Sigmoid colon (tissue), 6 donors: ENCODE measurements at regions not wholly inside any gene's neighbourhood (a gene's known extent, or its start where the extent isn't known, plus 50 kb on each side); places are given as distances from the start of the nearest gene placed in this dataset.
"Not testable (repeated sequence)": the region's sequence is repeated elsewhere in the genome, so short reads cannot be mapped to it uniquely, and the experiment has no call there.

Experiments
- DNase-seq: peaks from one replicate; pipeline ENCODE4 v3.0.0-alpha.2; 2019
- H3K27ac ChIP-seq, 4 donors: fragments of 200-600 bp; sonication (generic); one replicate each; pipeline ENCODE4 v1.5.1; 2016 to 2019; ENCODE audit warnings: mild to moderate bottlenecking in 1 of 4
- H3K27me3 ChIP-seq, 3 donors: fragments of 200-600 bp; sonication (generic); one replicate each; pipeline ENCODE4 v1.5.1; 2019; ENCODE audit warnings: mild to moderate bottlenecking in 1 of 3
- H3K36me3 ChIP-seq, 4 donors: fragments of 200-600 bp; sonication (generic); one replicate each; pipeline ENCODE4 v1.5.1; 2016 to 2019
- H3K4me1 ChIP-seq, 4 donors: fragments of 200-600 bp; sonication (generic); one replicate each; pipeline ENCODE4 v1.5.1; 2017 to 2019
- H3K4me3 ChIP-seq, 4 donors: fragments of 200-600 bp; sonication (generic); one replicate each; pipeline ENCODE4 v1.5.1; 2017 to 2019; ENCODE audit warnings: mild to moderate bottlenecking in 2 of 4, moderate library complexity in 1 of 4
- H3K9me3 ChIP-seq, 4 donors: fragments of 200-600 bp in 3 of 4; sonication (generic) in 3 of 4; one replicate each; pipeline versions ENCODE4 v1.5.1 to v1.6.1; 2013 to 2019
- CTCF ChIP-seq, 4 experiments: fragments of 450-650 bp in 3 of 4; fragments of 200-600 bp in 1 of 4; IDR thresholded peaks; one replicate each; pipeline ENCODE4 v1.5.1; 2016 to 2019; ENCODE audit warnings: antibody characterized with exemption in 4 of 4, mild to moderate bottlenecking in 3 of 4, moderate library complexity in 2 of 4
- EP300 ChIP-seq, 4 donors: sonication (generic); formaldehyde crosslinking; IDR thresholded peaks; one replicate each; pipeline ENCODE4 v1.6.1; 2017; ENCODE audit warnings: antibody characterized with exemption in 4 of 4
- POLR2A ChIP-seq, 2 donors: fragments of 450-650 bp; IDR thresholded peaks; one replicate each; pipeline ENCODE4 v1.6.1; 2016; ENCODE audit warnings: antibody characterized with exemption in 2 of 2, mild to moderate bottlenecking in 2 of 2, moderate library complexity in 2 of 2
- POLR2AphosphoS5 ChIP-seq, 4 donors: sonication (generic); formaldehyde crosslinking; IDR thresholded peaks; one replicate each; pipeline ENCODE4 v1.6.1; 2017; ENCODE audit warnings: antibody characterized with exemption in 4 of 4
- WGBS, 2 donors: extraction: QIAGEN DNeasy Blood & Tissue Kit; methylation state at CpG; one replicate each; pipeline ENCODE4 v1.1.7; 2013; 5-methylcytosine and 5-hydroxymethylcytosine counted together
- intact Hi-C: fragments of 100-400 bp; cut with DNase I; formaldehyde crosslinking; loops from one replicate; pipeline ENCODE4 v1.15.1; 2023
- donor health status: healthy with polysubstance abuse.
- donor health status: healthy.

- no peak for DNase-seq
- no peaks in the 10 kb centered on the region for H3K36me3 ChIP-seq
- intact Hi-C loops = no loop called here
- no peaks in the 10 kb centered on the region for H3K9me3 ChIP-seq
- TF ChIP-seq POLR2A (IDR thresholded peaks at IDR 0.05) (no peak), EP300 (IDR thresholded peaks at IDR 0.05) (no peak), POLR2AphosphoS5 (IDR thresholded peaks at IDR 0.05) (no peak), CTCF (IDR thresholded peaks at IDR 0.05) (no peak)
- H3K27ac ChIP-seq = no peak overlapping the region
- WGBS, 2 donors = 16 to 66% methylated on average over 5 of the region's 5 CpGs
- no peak overlapping the region for H3K4me3 ChIP-seq
- H3K4me1 ChIP-seq = no peaks in the 10 kb centered on the region
- no peaks in the 10 kb centered on the region for H3K27me3 ChIP-seq
Measured at GRCh38 chr3:31203960-31204795, 309.7 kb upstream of the GADL1 start.

DNA sequence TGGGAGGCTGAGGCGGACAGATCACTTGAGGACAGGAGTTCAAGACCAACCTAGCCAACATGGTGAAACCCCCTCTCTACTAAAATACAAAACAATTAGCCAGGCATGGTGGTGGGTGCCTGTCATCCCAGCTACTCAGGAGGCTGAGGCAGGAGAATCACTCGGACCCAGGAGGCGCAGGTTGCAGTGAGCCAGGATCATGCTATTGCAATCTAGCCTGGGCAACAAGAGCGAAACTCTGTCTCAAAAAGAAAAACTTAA lies 310.3 kb upstream of the GADL1 start:
- H3K36me3 ChIP-seq, H3K9me3 ChIP-seq, H3K4me3 ChIP-seq, H3K27ac ChIP-seq, DNase-seq, H3K4me1 ChIP-seq, H3K27me3 ChIP-seq, intact Hi-C loops: not testable (repeated sequence)
- WGBS, 2 donors = 67 to 88% methylated on average over 4 of the region's 4 CpGs

DNA sequence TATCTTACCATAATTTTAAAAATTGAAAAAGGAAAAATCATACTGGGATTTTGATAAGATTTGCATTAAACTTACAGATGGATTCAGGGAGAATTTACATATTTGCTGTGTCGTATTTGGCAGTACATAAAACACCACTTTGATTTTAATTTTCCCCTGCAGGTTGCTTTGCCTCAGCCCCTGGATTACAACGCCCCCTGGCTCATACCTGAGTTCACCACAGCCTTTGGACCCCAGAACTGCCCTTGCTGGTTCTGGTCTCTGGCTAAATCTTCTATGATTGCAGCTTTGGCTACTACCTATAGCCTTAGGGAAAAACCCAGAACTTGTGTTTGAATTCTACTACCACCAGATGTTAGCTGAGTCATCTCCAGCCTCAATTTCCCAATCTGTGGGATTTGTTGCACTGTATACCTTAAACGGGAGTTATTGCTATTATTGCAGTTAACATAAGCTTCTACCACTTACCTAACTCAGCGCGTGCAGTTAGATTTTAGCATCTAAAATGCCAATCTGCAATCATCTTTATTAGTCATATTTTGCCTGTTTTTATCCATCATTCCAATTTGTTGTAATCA lies 315.7 kb upstream of the GADL1 start:
- Histone ChIP-seq H3K36me3 (no peaks in the 10 kb centered on the region), H3K9me3 (no peaks in the 10 kb centered on the region), H3K4me1 (no peaks in the 10 kb centered on the region), H3K27ac (no peak overlapping the region), H3K27me3 (no peaks in the 10 kb centered on the region), H3K4me3 (no peak overlapping the region)
- DNase-seq = no peak
- TF ChIP-seq POLR2AphosphoS5 (IDR thresholded peaks at IDR 0.05) (no peak), CTCF (IDR thresholded peaks at IDR 0.05) (no peak), POLR2A (IDR thresholded peaks at IDR 0.05) (no peak), EP300 (IDR thresholded peaks at IDR 0.05) (no peak)
- intact Hi-C loops = no loop called here
- WGBS, 2 donors = 88 to 92% methylated on average over 5 of the region's 5 CpGs

DNA sequence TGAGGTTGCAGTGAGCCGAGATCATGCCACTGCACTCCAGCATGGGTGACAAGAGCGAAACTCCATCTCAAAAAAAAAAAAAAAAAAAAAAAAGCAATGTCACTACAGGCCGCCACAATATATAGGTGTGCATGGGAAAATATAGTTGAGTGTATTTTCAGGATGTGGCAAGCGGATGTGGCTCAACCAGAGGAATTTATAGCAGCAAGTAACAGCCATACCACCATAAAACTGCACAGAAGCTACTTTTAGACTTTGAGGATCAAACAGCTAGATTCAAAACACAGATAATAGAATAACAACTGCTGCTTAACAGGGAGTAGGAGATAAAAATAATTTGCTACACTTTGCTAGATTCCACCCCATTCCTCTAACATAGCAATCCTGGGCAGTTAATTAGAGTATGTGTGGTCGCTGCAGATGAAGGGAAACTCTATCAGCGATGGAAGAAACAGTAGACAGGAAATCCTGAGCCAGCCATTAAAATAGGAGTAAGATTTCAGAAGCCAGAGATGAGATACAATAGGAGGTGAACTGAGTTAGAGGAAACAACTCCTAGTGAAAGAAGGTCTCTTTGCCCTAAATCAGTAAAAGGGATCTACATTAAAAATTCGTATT lies 318.7 kb upstream of the STT3B start:
- Histone ChIP-seq H3K9me3 (no peaks in the 10 kb centered on the region), H3K4me1 (peaks cover 0 to 3% (median 0%) of the 10 kb centered on the region in 4 donors), H3K27ac (no peak overlapping the region), H3K36me3 (no peaks in the 10 kb centered on the region), H3K27me3 (no peaks in the 10 kb centered on the region), H3K4me3 (no peak overlapping the region)
- WGBS, 2 donors = 17 to 18% methylated on average over 7 of the region's 7 CpGs
- intact Hi-C loops = no loop called here
- no peak for DNase-seq
- no peak for TF ChIP-seq POLR2A (IDR thresholded peaks at IDR 0.05)
- TF ChIP-seq CTCF (IDR thresholded peaks at IDR 0.05) = no peak
- no peak for TF ChIP-seq EP300 (IDR thresholded peaks at IDR 0.05)
- TF ChIP-seq POLR2AphosphoS5 (IDR thresholded peaks at IDR 0.05) = no peak

GRCh38 chr3:31218082-31218481 lies 314.6 kb upstream of the STT3B start:
- Histone ChIP-seq H3K4me3 (no peak overlapping the region), H3K27me3 (no peaks in the 10 kb centered on the region), H3K9me3 (no peaks in the 10 kb centered on the region), H3K36me3 (no peaks in the 10 kb centered on the region), H3K4me1 (peaks cover 0 to 3% (median 0%) of the 10 kb centered on the region in 4 donors), H3K27ac (no peak overlapping the region)
- intact Hi-C loops = no loop called here
- WGBS, 2 donors = 92 to 96% methylated on average over 3 of the region's 3 CpGs
- no peak for DNase-seq
- TF ChIP-seq CTCF (IDR thresholded peaks at IDR 0.05) = no peak
- TF ChIP-seq EP300 (IDR thresholded peaks at IDR 0.05) = no peak
- TF ChIP-seq POLR2A (IDR thresholded peaks at IDR 0.05) = no peak
- TF ChIP-seq POLR2AphosphoS5 (IDR thresholded peaks at IDR 0.05) = no peak
